Adrenal gland (tissue), 5 donors: ENCODE measurements at regions not wholly inside any gene's neighbourhood (a gene's known extent, or its start where the extent isn't known, plus 50 kb on each side); places are given as distances from the start of the nearest gene placed in this dataset.

ENCODE experiments used
- POLR2A ChIP-seq, 2 donors: fragments of 450-650 bp; IDR thresholded peaks; one replicate each; pipeline ENCODE4 v1.6.1; 2017; ENCODE audit warnings: antibody characterized with exemption in 2 of 2, mild to moderate bottlenecking in 2 of 2, moderate library complexity in 1 of 2
- TF ChIP-seq, protein P1 (sequence below), 6 experiments: fragments of 450-650 bp in 4 of 6; fragments of 200-600 bp in 2 of 6; sonication (generic) in 1 of 6; IDR thresholded peaks; 1 replicate in 5 of 6; 2 replicates in 1 of 6; pipeline versions ENCODE4 v1.5.1 to v1.8.0; 2016 to 2021; ENCODE audit warnings: antibody characterized with exemption in 6 of 6, mild to moderate bottlenecking in 2 of 6, moderate library complexity in 1 of 6
- donor health status: DM: no; HTN: no; CAD: no.

DNA sequence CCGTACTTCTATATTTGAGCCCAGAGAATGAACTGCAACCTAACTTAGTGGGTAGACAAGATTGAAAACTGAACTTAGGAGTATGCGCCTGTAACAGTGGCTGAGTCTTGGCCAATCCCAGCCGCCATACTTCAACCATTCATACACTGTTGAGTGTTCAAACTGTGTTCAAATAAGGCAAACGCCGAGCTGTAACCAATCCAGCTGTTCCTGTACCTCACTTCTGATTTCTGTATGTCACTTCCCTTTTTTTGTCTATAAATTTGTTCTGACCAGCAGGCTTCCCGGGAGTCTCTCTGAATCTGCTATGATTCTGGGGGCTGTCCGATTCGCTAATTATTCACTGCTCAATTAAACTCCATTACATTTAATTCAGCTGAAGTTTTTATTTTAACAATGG lies 58.6 kb upstream of the TPM1 start:
- no peak for TF ChIP-seq POLR2A (IDR thresholded peaks at IDR 0.05)
- TF ChIP-seq, protein P1, sequence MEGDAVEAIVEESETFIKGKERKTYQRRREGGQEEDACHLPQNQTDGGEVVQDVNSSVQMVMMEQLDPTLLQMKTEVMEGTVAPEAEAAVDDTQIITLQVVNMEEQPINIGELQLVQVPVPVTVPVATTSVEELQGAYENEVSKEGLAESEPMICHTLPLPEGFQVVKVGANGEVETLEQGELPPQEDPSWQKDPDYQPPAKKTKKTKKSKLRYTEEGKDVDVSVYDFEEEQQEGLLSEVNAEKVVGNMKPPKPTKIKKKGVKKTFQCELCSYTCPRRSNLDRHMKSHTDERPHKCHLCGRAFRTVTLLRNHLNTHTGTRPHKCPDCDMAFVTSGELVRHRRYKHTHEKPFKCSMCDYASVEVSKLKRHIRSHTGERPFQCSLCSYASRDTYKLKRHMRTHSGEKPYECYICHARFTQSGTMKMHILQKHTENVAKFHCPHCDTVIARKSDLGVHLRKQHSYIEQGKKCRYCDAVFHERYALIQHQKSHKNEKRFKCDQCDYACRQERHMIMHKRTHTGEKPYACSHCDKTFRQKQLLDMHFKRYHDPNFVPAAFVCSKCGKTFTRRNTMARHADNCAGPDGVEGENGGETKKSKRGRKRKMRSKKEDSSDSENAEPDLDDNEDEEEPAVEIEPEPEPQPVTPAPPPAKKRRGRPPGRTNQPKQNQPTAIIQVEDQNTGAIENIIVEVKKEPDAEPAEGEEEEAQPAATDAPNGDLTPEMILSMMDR (IDR thresholded peaks at IDR 0.05) = no peak
